B cell (primary cell): ENCODE measurements at regions not wholly inside any gene's neighbourhood (a gene's known extent, or its start where the extent isn't known, plus 50 kb on each side); places are given as distances from the start of the nearest gene placed in this dataset.

Experiments
- ATAC-seq: fragments of 200-7000 bp; cut with Tn5 transposase; one replicate; pipeline ENCODE4 v1.10.0; 2021; ENCODE audit warnings: low read depth, mild to moderate bottlenecking, moderate number of reproducible peaks, moderate library complexity
- CTCF ChIA-PET: fragments of 350-600 bp; sonication (Branson Sonifier 250); formaldehyde crosslinking; loops from one replicate; lab custom pipeline; 2021; ENCODE audit warnings: antibody characterized with exemption, inconsistent platforms; lab: Charles Lee
- POLR2A ChIA-PET: fragments of 350-600 bp; sonication (Branson Sonifier 250); formaldehyde crosslinking; loops from one replicate; lab custom pipeline; 2021; ENCODE audit warnings: antibody characterized with exemption; lab: Charles Lee
- DNase-seq: peaks from one replicate; pipeline ENCODE4 v3.0.0; 2013
- H2AFZ ChIP-seq: 2 replicates; pipeline ENCODE4 v1.6.1; 2012; ENCODE audit warnings: mild to moderate bottlenecking, low read depth, low read length; ENCODE audit not compliant: insufficient read depth, poor library complexity, severe bottlenecking
- H3K27ac ChIP-seq, 2 donors: 1 replicate in 1 of 2; 2 replicates in 1 of 2; pipeline ENCODE4 v1.5.1; 2012 to 2013; ENCODE audit warnings: low read length in 2 of 2, mild to moderate bottlenecking in 2 of 2, moderate library complexity in 1 of 2
- H3K27me3 ChIP-seq, 4 experiments: fragments of 200-600 bp in 1 of 4; sonication (generic) in 1 of 4; replicated peaks in 1 of 4; 1 replicate in 2 of 4; 2 replicates in 2 of 4; pipeline versions ENCODE4 v1.6.1 to v1.7.0; 2013 to 2016; ENCODE audit warnings: low read length in 3 of 4, mild to moderate bottlenecking in 2 of 4, mixed read lengths in 1 of 4, moderate library complexity in 1 of 4; ENCODE audit not compliant: insufficient read depth in 4 of 4, control insufficient read depth in 3 of 4; ENCODE audit errors: control extremely low read depth in 1 of 4
- H3K36me3 ChIP-seq, 2 experiments: replicated peaks in 1 of 2; 1 replicate in 1 of 2; 2 replicates in 1 of 2; pipeline versions ENCODE4 v1.6.1 to v1.7.1; 2013; ENCODE audit warnings: low read length in 1 of 2; ENCODE audit not compliant: insufficient read depth in 2 of 2, control insufficient read depth in 1 of 2; ENCODE audit errors: control extremely low read depth in 1 of 2, extremely low read depth in 1 of 2
- H3K4me1 ChIP-seq, 2 donors: fragments of 200-600 bp in 1 of 2; sonication (generic) in 1 of 2; 1 replicate in 1 of 2; 2 replicates in 1 of 2; pipeline versions ENCODE4 v1.5.1 to v1.6.1; 2013 to 2017; ENCODE audit warnings: low read length in 2 of 2; ENCODE audit not compliant: control insufficient read depth in 2 of 2, insufficient read depth in 2 of 2
- H3K4me2 ChIP-seq: replicated peaks from 2 replicates; pipeline ENCODE3; 2012; ENCODE audit warnings: mild to moderate bottlenecking, low read depth, low read length; ENCODE audit not compliant: poor library complexity, severe bottlenecking
- H3K4me3 ChIP-seq, 5 experiments: fragments of 200-600 bp in 1 of 5; sonication (generic) in 1 of 5; 1 replicate in 3 of 5; 2 replicates in 2 of 5; pipeline versions ENCODE4 v1.5.1 to v1.7.0; 2011 to 2016; ENCODE audit warnings: low read length in 4 of 5, mild to moderate bottlenecking in 4 of 5, low read depth in 2 of 5, control low read depth in 1 of 5, moderate library complexity in 1 of 5; ENCODE audit not compliant: insufficient read depth in 1 of 5; ENCODE audit errors: control extremely low read depth in 1 of 5, extremely low read depth in 1 of 5
- H3K79me2 ChIP-seq: fragments of 200-600 bp; sonication (generic); one replicate; pipeline ENCODE4 v1.6.0; 2016; ENCODE audit warnings: low read length; ENCODE audit not compliant: control insufficient read depth, insufficient read depth
- H3K9ac ChIP-seq: fragments of 200-600 bp; sonication (generic); 2 replicates; pipeline ENCODE4 v1.6.1; 2017; ENCODE audit warnings: mild to moderate bottlenecking, low read length, moderate library complexity
- H3K9me3 ChIP-seq, 3 donors: one replicate each; pipeline versions ENCODE4 v1.6.1 to v1.7.1; 2013; ENCODE audit warnings: low read length in 2 of 3; ENCODE audit not compliant: control insufficient read depth in 2 of 3, insufficient read depth in 1 of 3; ENCODE audit errors: control extremely low read depth in 1 of 3
- H4K20me1 ChIP-seq: 2 replicates; pipeline ENCODE4 v1.6.0; 2012; ENCODE audit warnings: mild to moderate bottlenecking, low read length; ENCODE audit not compliant: insufficient read depth, control insufficient read depth, poor library complexity, severe bottlenecking
- H3K27ac Mint-ChIP-seq: one replicate; pipeline ENCODE4 v1.8.0; 2021; ENCODE audit warnings: mixed read lengths
- H3K27me3 Mint-ChIP-seq: one replicate; pipeline ENCODE4 v1.8.0; 2021; ENCODE audit warnings: mixed read lengths
- H3K4me1 Mint-ChIP-seq: one replicate; pipeline ENCODE4 v1.8.0; 2021; ENCODE audit warnings: mixed read lengths
- H3K4me3 Mint-ChIP-seq: one replicate; pipeline ENCODE4 v1.8.0; 2021; ENCODE audit warnings: mixed read lengths
- H3K9me3 Mint-ChIP-seq: one replicate; pipeline ENCODE4 v1.8.0; 2022; ENCODE audit warnings: mixed read lengths; ENCODE audit not compliant: insufficient read depth
- EZH2 ChIP-seq: IDR thresholded peaks from 2 replicates; pipeline ENCODE4 v1.6.1; 2012; ENCODE audit warnings: borderline replicate concordance, low read depth, mild to moderate bottlenecking, moderate library complexity, low read length; ENCODE audit not compliant: insufficient read depth, poor library complexity, severe bottlenecking
- WGBS: methylation state at CpG from one replicate; pipeline ENCODE4 v1.1.5; 2013; ENCODE audit warnings: missing lambda C conversion rate; ENCODE audit not compliant: insufficient coverage; 5-methylcytosine and 5-hydroxymethylcytosine counted together
- intact Hi-C: fragments of 100-400 bp; cut with micrococcal nuclease; formaldehyde crosslinking; loops from one replicate; pipeline ENCODE4 v1.10.0; 2022
- TF ChIP-seq, protein P1 (sequence below): fragments of 200-600 bp; IDR thresholded peaks from one replicate; pipeline ENCODE4 v1.8.0; 2022; ENCODE audit warnings: antibody characterized with exemption, mild to moderate bottlenecking

DNA sequence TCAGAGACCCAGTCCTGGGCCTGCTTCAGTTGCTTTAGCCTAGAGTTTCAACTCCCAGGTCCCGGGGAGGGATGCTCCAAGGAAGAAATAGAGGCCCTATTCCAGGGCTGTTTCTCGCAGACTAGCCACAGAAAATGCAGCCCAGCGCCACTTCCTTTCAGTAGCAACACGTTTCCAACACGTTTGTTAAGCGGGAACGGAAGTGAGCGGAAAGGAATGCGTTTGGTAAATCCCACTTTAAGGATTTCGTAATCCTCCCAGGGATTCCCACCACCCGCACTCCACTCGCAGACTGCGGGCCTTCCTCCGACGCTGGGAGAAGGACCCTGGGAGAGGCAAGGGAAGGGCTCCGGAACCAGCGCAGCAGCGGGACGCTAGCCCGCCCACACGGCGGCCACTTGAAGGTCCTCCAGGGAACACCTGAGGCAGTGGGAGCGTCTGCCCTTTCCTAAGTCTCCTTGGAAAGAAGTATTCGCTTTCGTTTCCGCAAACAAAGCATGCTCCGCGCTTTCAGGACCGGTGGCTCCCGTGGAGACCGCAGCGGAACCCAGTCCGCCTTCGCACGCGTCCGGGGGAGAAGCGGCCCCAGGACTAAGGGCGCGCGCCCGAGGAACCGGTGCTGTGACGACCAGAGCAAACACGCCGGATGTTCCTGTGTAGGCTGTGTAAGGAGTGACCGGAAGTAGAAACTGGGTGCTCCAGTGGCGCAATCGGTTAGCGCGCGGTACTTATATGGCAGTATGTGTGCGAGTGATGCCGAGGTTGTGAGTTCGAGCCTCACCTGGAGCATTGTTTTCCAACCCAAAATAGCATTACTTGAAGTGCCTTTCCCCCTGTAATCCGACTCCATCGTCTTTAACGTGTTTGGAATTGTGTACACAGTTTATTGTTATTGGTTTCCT, 227.6 kb upstream of the PRSS16 start:
- Mint-ChIP-seq H3K4me3 (peak overlapping the region; percentile 33), H3K4me1 (peaks cover 8% of the 10 kb centered on the region), H3K27me3 (peaks cover 31% of the 10 kb centered on the region), H3K27ac (no peak overlapping the region), H3K9me3 (peaks cover 9% of the 10 kb centered on the region)
- intact Hi-C loops = no loop called here
- no peaks in the 10 kb centered on the region for H4K20me1 ChIP-seq
- TF ChIP-seq, protein P1, sequence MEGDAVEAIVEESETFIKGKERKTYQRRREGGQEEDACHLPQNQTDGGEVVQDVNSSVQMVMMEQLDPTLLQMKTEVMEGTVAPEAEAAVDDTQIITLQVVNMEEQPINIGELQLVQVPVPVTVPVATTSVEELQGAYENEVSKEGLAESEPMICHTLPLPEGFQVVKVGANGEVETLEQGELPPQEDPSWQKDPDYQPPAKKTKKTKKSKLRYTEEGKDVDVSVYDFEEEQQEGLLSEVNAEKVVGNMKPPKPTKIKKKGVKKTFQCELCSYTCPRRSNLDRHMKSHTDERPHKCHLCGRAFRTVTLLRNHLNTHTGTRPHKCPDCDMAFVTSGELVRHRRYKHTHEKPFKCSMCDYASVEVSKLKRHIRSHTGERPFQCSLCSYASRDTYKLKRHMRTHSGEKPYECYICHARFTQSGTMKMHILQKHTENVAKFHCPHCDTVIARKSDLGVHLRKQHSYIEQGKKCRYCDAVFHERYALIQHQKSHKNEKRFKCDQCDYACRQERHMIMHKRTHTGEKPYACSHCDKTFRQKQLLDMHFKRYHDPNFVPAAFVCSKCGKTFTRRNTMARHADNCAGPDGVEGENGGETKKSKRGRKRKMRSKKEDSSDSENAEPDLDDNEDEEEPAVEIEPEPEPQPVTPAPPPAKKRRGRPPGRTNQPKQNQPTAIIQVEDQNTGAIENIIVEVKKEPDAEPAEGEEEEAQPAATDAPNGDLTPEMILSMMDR = no peak
- TF ChIP-seq EZH2 = no peak
- POLR2A ChIA-PET = no interaction called here
- CTCF ChIA-PET = no interaction called here
- H3K36me3 ChIP-seq = no peaks in the 10 kb centered on the region
- H3K79me2 ChIP-seq = no peaks in the 10 kb centered on the region
- peaks cover 12 to 13% of the 10 kb centered on the region in 2 donors for H3K4me1 ChIP-seq
- WGBS = 12% methylated on average over 47 of the region's 58 CpGs
- no peak overlapping the region for H3K27ac ChIP-seq
- H3K4me3 ChIP-seq = peak overlapping the region; percentile 25 to 49 (median 39)
- peak overlapping the region; percentile 31 for H2AFZ ChIP-seq
- H3K27me3 ChIP-seq = peaks cover 0 to 19% (median 7%) of the 10 kb centered on the region in 4 experiments
- DNase-seq (peak; percentile 42), ATAC-seq (no peak)
- H3K9ac ChIP-seq = peak overlapping the region; percentile 13
- H3K9me3 ChIP-seq = peaks cover 7 to 10% (median 9%) of the 10 kb centered on the region in 3 donors
- peak overlapping the region; percentile 59 for H3K4me2 ChIP-seq

DNA sequence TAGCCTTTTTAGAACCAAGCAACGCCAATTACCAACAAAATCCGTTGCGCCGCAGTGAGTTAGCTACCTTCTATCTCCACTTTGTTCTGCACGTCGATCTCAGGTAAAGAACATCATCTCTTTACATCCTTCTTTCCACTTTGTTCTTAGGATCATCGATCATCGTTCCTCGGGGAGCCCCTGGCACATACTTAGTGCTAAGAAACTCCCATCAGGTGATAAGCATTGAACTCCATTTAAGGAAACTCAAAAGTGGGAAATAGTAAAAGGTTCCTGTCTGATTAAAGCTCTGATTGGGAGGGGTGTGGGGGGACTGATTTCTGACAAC, 227.0 kb upstream of the PRSS16 start:
- peak overlapping the region; percentile 13 for H3K9ac ChIP-seq
- peaks cover 0 to 19% (median 7%) of the 10 kb centered on the region in 4 experiments for H3K27me3 ChIP-seq
- TF ChIP-seq EZH2 = no peak
- TF ChIP-seq, protein P1 = no peak
- DNase-seq = no peak
- peak overlapping the region; percentile 59 for H3K4me2 ChIP-seq
- no peak overlapping the region for H2AFZ ChIP-seq
- Mint-ChIP-seq H3K4me1 (peaks cover 8% of the 10 kb centered on the region), H3K27ac (no peak overlapping the region), H3K4me3 (peak overlapping the region; percentile 33), H3K27me3 (peaks cover 37% of the 10 kb centered on the region), H3K9me3 (peaks cover 8% of the 10 kb centered on the region)
- H3K9me3 ChIP-seq = peaks cover 7 to 10% (median 9%) of the 10 kb centered on the region in 3 donors
- H3K27ac ChIP-seq = no peak overlapping the region
- no peak for ATAC-seq
- POLR2A ChIA-PET = no interaction called here
- H3K4me3 ChIP-seq = peak overlapping the region; percentile 25 to 49 (median 39)
- H3K36me3 ChIP-seq = no peaks in the 10 kb centered on the region
- H4K20me1 ChIP-seq = no peaks in the 10 kb centered on the region
- H3K79me2 ChIP-seq = no peaks in the 10 kb centered on the region
- CTCF ChIA-PET = no interaction called here
- intact Hi-C loops = no loop called here
- H3K4me1 ChIP-seq = peaks cover 12 to 13% of the 10 kb centered on the region in 2 donors
- WGBS = 65% methylated on average over 5 of the region's 9 CpGs
